GM23338 (cell line): ENCODE measurements at regions not wholly inside any gene's neighbourhood (a gene's known extent, or its start where the extent isn't known, plus 50 kb on each side); places are given as distances from the start of the nearest gene placed in this dataset.

Experiments
- ATAC-seq: fragments of 200-7000 bp; cut with Tn5 transposase; 3 replicates; pipeline ENCODE4 v1.9.1; 2020
- DNase-seq: peaks from one replicate; pipeline ENCODE4 v3.0.0-alpha.2; 2015; ENCODE audit warnings: low spot score
- H2AFZ ChIP-seq: fragments of 200-600 bp; sonication (generic); 2 replicates; pipeline ENCODE4 v1.8.0; 2016; ENCODE audit warnings: antibody characterized with exemption, mild to moderate bottlenecking, moderate library complexity
- H3F3A ChIP-seq: fragments of 200-600 bp; sonication (generic); replicated peaks from 2 replicates; pipeline ENCODE4 v1.8.0; 2017; ENCODE audit warnings: antibody characterized with exemption, mixed run types, low read depth
- H3K27ac ChIP-seq: fragments of 200-600 bp; sonication (generic); 2 replicates; pipeline ENCODE4 v1.6.1; 2016; ENCODE audit warnings: low read depth
- H3K27me3 ChIP-seq: fragments of 200-600 bp; sonication (generic); 2 replicates; pipeline ENCODE4 v1.8.0; 2016; ENCODE audit warnings: mild to moderate bottlenecking, mixed run types, moderate library complexity; ENCODE audit not compliant: insufficient read depth
- H3K36me3 ChIP-seq: fragments of 200-600 bp; sonication (generic); 2 replicates; pipeline ENCODE4 v1.8.0; 2016; ENCODE audit warnings: mild to moderate bottlenecking; ENCODE audit not compliant: insufficient read depth
- H3K4me1 ChIP-seq: fragments of 200-600 bp; sonication (generic); 2 replicates; pipeline ENCODE4 v1.8.0; 2016; ENCODE audit warnings: mild to moderate bottlenecking, moderate library complexity; ENCODE audit not compliant: insufficient read depth
- H3K4me2 ChIP-seq: fragments of 200-600 bp; sonication (generic); 2 replicates; pipeline ENCODE4 v1.7.1; 2017; ENCODE audit warnings: mixed run types
- H3K4me3 ChIP-seq: fragments of 200-600 bp; sonication (generic); 2 replicates; pipeline ENCODE4 v1.6.1; 2016; ENCODE audit warnings: mixed run types
- H3K79me2 ChIP-seq: fragments of 200-600 bp; sonication (generic); replicated peaks from 2 replicates; pipeline ENCODE4 v1.8.0; 2017; ENCODE audit warnings: mild to moderate bottlenecking; ENCODE audit not compliant: insufficient read depth
- H3K9me2 ChIP-seq: fragments of 200-600 bp; sonication (generic); 2 replicates; pipeline ENCODE4 v1.8.0; 2017; ENCODE audit not compliant: insufficient read depth
- H4K20me1 ChIP-seq: fragments of 200-600 bp; sonication (generic); replicated peaks from 2 replicates; pipeline ENCODE4 v1.8.0; 2017; ENCODE audit warnings: mild to moderate bottlenecking; ENCODE audit not compliant: insufficient read depth
- H3K27ac Mint-ChIP-seq: 2 replicates; pipeline ENCODE4 v1.8.0; 2020; ENCODE audit warnings: inconsistent platforms, mild to moderate bottlenecking, moderate library complexity, mixed read lengths
- H3K27me3 Mint-ChIP-seq: 3 replicates; pipeline ENCODE4 v1.8.0; 2022; ENCODE audit warnings: low read depth, mild to moderate bottlenecking, moderate library complexity, mixed read lengths, inconsistent platforms; ENCODE audit not compliant: insufficient read depth, poor library complexity
- H3K36me3 Mint-ChIP-seq: 3 replicates; pipeline ENCODE4 v1.8.0; 2021; ENCODE audit warnings: low read depth, mild to moderate bottlenecking, inconsistent platforms, moderate library complexity, mixed read lengths
- H3K4me1 Mint-ChIP-seq: 3 replicates; pipeline ENCODE4 v1.8.0; 2020; ENCODE audit warnings: mild to moderate bottlenecking, inconsistent platforms, mixed read lengths
- H3K4me3 Mint-ChIP-seq: 3 replicates; pipeline ENCODE4 v1.8.0; 2021; ENCODE audit warnings: moderate library complexity, mild to moderate bottlenecking, inconsistent platforms, mixed read lengths
- H3K9me3 Mint-ChIP-seq: 3 replicates; pipeline ENCODE4 v1.8.0; 2020; ENCODE audit warnings: moderate library complexity, mild to moderate bottlenecking, inconsistent platforms, mixed read lengths
- CREB1 ChIP-seq: fragments of 250-450 bp; sonication (Bioruptor Pico); IDR thresholded peaks from 2 replicates; pipeline ENCODE4 v1.5.0; 2020; ENCODE audit warnings: low read depth, mild to moderate bottlenecking, moderate library complexity
- EZH2 ChIP-seq: fragments of 200-600 bp; sonication (generic); IDR thresholded peaks from one replicate; pipeline ENCODE4 v1.8.0; 2017; ENCODE audit warnings: antibody characterized with exemption, mild to moderate bottlenecking, low read depth; ENCODE audit not compliant: unreplicated experiment
- EZH2phosphoT487 ChIP-seq: fragments of 200-600 bp; sonication (generic); IDR thresholded peaks from one replicate; pipeline ENCODE4 v1.8.1; 2018; ENCODE audit warnings: antibody characterized with exemption; ENCODE audit not compliant: unreplicated experiment
- JUNB ChIP-seq: IDR thresholded peaks from one replicate; pipeline ENCODE4 v1.6.1; 2016; ENCODE audit warnings: antibody characterized with exemption; ENCODE audit not compliant: unreplicated experiment
- NANOG ChIP-seq: IDR thresholded peaks from 2 replicates; pipeline ENCODE4 v1.6.1; 2016; ENCODE audit warnings: antibody characterized with exemption, borderline replicate concordance
- POLR2AphosphoS5 ChIP-seq: IDR thresholded peaks from 2 replicates; pipeline ENCODE4 v1.6.1; 2016; ENCODE audit warnings: antibody characterized with exemption, low read depth
- STAT1 ChIP-seq: IDR thresholded peaks from one replicate; pipeline ENCODE4 v1.6.1; 2016; ENCODE audit warnings: antibody characterized with exemption; ENCODE audit not compliant: unreplicated experiment
- ZNF114 ChIP-seq: fragments of 250-450 bp; sonication (Bioruptor Pico); IDR thresholded peaks from 2 replicates; pipeline ENCODE4 v1.5.0; 2020; ENCODE audit warnings: mild to moderate bottlenecking, moderate library complexity
- ZNF331 ChIP-seq: fragments of 250-450 bp; sonication (Bioruptor Pico); IDR thresholded peaks from 2 replicates; pipeline ENCODE4 v1.5.0; 2020; ENCODE audit warnings: low read depth, mild to moderate bottlenecking, moderate library complexity
- TF ChIP-seq, protein P1 (sequence below): IDR thresholded peaks from one replicate; pipeline ENCODE4 v1.6.1; 2018; ENCODE audit warnings: antibody characterized with exemption; ENCODE audit not compliant: unreplicated experiment
- TF ChIP-seq, protein P2 (sequence below): IDR thresholded peaks from 2 replicates; pipeline ENCODE4 v1.6.1; 2016; ENCODE audit warnings: antibody characterized with exemption
- TF ChIP-seq, protein P3 (sequence below): fragments of 250-450 bp; sonication (Bioruptor Pico); IDR thresholded peaks from 2 replicates; pipeline ENCODE4 v1.5.0; 2020; ENCODE audit warnings: mild to moderate bottlenecking, moderate library complexity
- TF ChIP-seq, protein P4 (sequence below), 2 experiments: fragments of 200-600 bp in 1 of 2; sonication (generic) in 1 of 2; conservative IDR thresholded peaks; 2 replicates each; pipeline versions ENCODE4 v1.5.1 to v1.6.1; 2016 to 2017; ENCODE audit warnings: antibody characterized with exemption in 2 of 2, low read depth in 2 of 2, mild to moderate bottlenecking in 2 of 2, moderate library complexity in 1 of 2

DNA sequence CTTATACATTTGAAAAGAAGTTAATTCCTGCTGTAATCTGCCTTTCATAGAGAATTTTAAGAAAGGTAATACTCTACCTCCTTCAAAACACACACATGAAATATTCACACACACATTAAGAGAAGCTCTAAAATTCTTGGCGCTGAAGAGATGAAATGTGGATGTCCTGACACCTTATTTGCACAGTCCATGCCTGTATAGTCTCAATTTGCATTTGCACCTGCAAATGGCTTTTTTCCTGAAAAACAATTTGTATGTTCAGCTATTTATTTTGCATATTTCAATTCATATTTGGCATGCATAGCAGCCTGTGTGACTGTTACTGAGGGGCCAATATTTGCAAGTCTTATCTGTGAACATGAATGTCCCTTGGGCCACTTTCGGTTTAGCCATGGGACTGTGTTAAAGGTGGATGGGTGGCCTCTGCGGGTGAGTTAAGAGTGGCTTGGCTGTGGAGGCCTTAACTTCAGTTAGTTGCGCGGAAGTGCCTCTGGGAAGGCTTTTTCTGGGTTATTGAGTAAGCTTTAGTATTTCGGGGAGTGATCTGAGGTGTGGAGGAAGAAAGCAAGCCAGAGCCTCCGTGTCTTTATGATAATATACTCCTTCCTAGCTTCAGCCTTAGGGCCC lies 443.3 kb upstream of the FAT1 start:
- H3K27me3 ChIP-seq, result no peaks in the 10 kb centered on the region
- peak overlapping the region; percentile 84; the same call in 1 of the 2 replicates for H2AFZ ChIP-seq
- TF ChIP-seq STAT1 (no peak), ZNF331 (CRISPR knock-in tag) (no peak), CREB1 (CRISPR knock-in tag) (no peak), NANOG (no peak), ZNF114 (CRISPR knock-in tag) (no peak), POLR2AphosphoS5 (no peak), EZH2phosphoT487 (no peak), EZH2 (no peak), JUNB (no peak)
- TF ChIP-seq, protein P1, sequence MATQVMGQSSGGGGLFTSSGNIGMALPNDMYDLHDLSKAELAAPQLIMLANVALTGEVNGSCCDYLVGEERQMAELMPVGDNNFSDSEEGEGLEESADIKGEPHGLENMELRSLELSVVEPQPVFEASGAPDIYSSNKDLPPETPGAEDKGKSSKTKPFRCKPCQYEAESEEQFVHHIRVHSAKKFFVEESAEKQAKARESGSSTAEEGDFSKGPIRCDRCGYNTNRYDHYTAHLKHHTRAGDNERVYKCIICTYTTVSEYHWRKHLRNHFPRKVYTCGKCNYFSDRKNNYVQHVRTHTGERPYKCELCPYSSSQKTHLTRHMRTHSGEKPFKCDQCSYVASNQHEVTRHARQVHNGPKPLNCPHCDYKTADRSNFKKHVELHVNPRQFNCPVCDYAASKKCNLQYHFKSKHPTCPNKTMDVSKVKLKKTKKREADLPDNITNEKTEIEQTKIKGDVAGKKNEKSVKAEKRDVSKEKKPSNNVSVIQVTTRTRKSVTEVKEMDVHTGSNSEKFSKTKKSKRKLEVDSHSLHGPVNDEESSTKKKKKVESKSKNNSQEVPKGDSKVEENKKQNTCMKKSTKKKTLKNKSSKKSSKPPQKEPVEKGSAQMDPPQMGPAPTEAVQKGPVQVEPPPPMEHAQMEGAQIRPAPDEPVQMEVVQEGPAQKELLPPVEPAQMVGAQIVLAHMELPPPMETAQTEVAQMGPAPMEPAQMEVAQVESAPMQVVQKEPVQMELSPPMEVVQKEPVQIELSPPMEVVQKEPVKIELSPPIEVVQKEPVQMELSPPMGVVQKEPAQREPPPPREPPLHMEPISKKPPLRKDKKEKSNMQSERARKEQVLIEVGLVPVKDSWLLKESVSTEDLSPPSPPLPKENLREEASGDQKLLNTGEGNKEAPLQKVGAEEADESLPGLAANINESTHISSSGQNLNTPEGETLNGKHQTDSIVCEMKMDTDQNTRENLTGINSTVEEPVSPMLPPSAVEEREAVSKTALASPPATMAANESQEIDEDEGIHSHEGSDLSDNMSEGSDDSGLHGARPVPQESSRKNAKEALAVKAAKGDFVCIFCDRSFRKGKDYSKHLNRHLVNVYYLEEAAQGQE, result no peak
- TF ChIP-seq, protein P2, sequence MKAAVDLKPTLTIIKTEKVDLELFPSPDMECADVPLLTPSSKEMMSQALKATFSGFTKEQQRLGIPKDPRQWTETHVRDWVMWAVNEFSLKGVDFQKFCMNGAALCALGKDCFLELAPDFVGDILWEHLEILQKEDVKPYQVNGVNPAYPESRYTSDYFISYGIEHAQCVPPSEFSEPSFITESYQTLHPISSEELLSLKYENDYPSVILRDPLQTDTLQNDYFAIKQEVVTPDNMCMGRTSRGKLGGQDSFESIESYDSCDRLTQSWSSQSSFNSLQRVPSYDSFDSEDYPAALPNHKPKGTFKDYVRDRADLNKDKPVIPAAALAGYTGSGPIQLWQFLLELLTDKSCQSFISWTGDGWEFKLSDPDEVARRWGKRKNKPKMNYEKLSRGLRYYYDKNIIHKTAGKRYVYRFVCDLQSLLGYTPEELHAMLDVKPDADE, result no peak
- TF ChIP-seq, protein P3, sequence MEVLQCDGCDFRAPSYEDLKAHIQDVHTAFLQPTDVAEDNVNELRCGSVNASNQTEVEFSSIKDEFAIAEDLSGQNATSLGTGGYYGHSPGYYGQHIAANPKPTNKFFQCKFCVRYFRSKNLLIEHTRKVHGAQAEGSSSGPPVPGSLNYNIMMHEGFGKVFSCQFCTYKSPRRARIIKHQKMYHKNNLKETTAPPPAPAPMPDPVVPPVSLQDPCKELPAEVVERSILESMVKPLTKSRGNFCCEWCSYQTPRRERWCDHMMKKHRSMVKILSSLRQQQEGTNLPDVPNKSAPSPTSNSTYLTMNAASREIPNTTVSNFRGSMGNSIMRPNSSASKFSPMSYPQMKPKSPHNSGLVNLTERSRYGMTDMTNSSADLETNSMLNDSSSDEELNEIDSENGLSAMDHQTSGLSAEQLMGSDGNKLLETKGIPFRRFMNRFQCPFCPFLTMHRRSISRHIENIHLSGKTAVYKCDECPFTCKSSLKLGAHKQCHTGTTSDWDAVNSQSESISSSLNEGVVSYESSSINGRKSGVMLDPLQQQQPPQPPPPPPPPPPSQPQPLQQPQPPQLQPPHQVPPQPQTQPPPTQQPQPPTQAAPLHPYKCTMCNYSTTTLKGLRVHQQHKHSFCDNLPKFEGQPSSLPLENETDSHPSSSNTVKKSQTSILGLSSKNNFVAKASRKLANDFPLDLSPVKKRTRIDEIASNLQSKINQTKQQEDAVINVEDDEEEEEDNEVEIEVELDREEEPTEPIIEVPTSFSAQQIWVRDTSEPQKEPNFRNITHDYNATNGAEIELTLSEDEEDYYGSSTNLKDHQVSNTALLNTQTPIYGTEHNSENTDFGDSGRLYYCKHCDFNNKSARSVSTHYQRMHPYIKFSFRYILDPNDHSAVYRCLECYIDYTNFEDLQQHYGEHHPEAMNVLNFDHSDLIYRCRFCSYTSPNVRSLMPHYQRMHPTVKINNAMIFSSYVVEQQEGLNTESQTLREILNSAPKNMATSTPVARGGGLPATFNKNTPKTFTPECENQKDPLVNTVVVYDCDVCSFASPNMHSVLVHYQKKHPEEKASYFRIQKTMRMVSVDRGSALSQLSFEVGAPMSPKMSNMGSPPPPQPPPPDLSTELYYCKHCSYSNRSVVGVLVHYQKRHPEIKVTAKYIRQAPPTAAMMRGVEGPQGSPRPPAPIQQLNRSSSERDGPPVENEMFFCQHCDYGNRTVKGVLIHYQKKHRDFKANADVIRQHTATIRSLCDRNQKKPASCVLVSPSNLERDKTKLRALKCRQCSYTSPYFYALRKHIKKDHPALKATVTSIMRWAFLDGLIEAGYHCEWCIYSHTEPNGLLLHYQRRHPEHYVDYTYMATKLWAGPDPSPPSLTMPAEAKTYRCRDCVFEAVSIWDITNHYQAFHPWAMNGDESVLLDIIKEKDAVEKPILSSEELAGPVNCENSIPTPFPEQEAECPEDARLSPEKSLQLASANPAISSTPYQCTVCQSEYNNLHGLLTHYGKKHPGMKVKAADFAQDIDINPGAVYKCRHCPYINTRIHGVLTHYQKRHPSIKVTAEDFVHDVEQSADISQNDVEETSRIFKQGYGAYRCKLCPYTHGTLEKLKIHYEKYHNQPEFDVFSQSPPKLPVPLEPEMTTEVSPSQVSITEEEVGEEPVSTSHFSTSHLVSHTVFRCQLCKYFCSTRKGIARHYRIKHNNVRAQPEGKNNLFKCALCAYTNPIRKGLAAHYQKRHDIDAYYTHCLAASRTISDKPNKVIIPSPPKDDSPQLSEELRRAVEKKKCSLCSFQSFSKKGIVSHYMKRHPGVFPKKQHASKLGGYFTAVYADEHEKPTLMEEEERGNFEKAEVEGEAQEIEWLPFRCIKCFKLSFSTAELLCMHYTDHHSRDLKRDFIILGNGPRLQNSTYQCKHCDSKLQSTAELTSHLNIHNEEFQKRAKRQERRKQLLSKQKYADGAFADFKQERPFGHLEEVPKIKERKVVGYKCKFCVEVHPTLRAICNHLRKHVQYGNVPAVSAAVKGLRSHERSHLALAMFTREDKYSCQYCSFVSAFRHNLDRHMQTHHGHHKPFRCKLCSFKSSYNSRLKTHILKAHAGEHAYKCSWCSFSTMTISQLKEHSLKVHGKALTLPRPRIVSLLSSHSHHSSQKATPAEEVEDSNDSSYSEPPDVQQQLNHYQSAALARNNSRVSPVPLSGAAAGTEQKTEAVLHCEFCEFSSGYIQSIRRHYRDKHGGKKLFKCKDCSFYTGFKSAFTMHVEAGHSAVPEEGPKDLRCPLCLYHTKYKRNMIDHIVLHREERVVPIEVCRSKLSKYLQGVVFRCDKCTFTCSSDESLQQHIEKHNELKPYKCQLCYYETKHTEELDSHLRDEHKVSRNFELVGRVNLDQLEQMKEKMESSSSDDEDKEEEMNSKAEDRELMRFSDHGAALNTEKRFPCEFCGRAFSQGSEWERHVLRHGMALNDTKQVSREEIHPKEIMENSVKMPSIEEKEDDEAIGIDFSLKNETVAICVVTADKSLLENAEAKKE, result no peak
- TF ChIP-seq, protein P4, sequence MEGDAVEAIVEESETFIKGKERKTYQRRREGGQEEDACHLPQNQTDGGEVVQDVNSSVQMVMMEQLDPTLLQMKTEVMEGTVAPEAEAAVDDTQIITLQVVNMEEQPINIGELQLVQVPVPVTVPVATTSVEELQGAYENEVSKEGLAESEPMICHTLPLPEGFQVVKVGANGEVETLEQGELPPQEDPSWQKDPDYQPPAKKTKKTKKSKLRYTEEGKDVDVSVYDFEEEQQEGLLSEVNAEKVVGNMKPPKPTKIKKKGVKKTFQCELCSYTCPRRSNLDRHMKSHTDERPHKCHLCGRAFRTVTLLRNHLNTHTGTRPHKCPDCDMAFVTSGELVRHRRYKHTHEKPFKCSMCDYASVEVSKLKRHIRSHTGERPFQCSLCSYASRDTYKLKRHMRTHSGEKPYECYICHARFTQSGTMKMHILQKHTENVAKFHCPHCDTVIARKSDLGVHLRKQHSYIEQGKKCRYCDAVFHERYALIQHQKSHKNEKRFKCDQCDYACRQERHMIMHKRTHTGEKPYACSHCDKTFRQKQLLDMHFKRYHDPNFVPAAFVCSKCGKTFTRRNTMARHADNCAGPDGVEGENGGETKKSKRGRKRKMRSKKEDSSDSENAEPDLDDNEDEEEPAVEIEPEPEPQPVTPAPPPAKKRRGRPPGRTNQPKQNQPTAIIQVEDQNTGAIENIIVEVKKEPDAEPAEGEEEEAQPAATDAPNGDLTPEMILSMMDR (conservative IDR thresholded peaks at IDR 0.05; ENCODE audit: low read depth in 2 of 2), result no peak
- ATAC-seq (no peak), DNase-seq (no peak)
- no peaks in the 10 kb centered on the region for H3K9me3 Mint-ChIP-seq
- H3F3A ChIP-seq, result no peaks in the 10 kb centered on the region
- H3K4me1 ChIP-seq, result peaks cover 5% of the 10 kb centered on the region; the same call in 1 of the 2 replicates
- H3K9me2 ChIP-seq, result no peaks in the 10 kb centered on the region
- H3K4me3 ChIP-seq, result no peak overlapping the region
- H3K79me2 ChIP-seq, result no peaks in the 10 kb centered on the region
- H3K36me3 Mint-ChIP-seq, result no peaks in the 10 kb centered on the region
- H3K27ac Mint-ChIP-seq, result no peak overlapping the region
- H4K20me1 ChIP-seq, result no peaks in the 10 kb centered on the region
- no peak overlapping the region for H3K27ac ChIP-seq
- no peaks in the 10 kb centered on the region for H3K27me3 Mint-ChIP-seq
- no peaks in the 10 kb centered on the region; the same call in 2 of the 3 replicates for H3K4me1 Mint-ChIP-seq
- H3K4me3 Mint-ChIP-seq, result no peak overlapping the region
- H3K36me3 ChIP-seq, result no peaks in the 10 kb centered on the region
- H3K4me2 ChIP-seq, result no peak overlapping the region
